ENCODE measurements at regions not wholly inside any gene's neighbourhood (a gene's known extent, or its start where the extent isn't known, plus 50 kb on each side); places are given as distances from the start of the nearest gene placed in this dataset.

- Mint-ChIP-seq H3K27ac (no peak overlapping the region), H3K27me3 (ENCODE audit: insufficient read depth) (no peaks in the 10 kb centered on the region), H3K4me1 (ENCODE audit: low read depth) (no peaks in the 10 kb centered on the region), H3K4me3 (no peak overlapping the region), H3K9me3 (peaks cover 39% of the 10 kb centered on the region), H3K36me3 (ENCODE audit: low read depth) (no peaks in the 10 kb centered on the region; the same call in 1 of the 2 replicates)
- DNase-seq: no peak
- TF ChIP-seq, protein P1, sequence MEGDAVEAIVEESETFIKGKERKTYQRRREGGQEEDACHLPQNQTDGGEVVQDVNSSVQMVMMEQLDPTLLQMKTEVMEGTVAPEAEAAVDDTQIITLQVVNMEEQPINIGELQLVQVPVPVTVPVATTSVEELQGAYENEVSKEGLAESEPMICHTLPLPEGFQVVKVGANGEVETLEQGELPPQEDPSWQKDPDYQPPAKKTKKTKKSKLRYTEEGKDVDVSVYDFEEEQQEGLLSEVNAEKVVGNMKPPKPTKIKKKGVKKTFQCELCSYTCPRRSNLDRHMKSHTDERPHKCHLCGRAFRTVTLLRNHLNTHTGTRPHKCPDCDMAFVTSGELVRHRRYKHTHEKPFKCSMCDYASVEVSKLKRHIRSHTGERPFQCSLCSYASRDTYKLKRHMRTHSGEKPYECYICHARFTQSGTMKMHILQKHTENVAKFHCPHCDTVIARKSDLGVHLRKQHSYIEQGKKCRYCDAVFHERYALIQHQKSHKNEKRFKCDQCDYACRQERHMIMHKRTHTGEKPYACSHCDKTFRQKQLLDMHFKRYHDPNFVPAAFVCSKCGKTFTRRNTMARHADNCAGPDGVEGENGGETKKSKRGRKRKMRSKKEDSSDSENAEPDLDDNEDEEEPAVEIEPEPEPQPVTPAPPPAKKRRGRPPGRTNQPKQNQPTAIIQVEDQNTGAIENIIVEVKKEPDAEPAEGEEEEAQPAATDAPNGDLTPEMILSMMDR (IDR thresholded peaks at IDR 0.05): no peak
Measured at GRCh38 chr16:62102588-62102987, 66.3 kb upstream of the CDH8 start.

- no peak for DNase-seq
- Mint-ChIP-seq H3K4me1 (ENCODE audit: low read depth) (no peaks in the 10 kb centered on the region), H3K27ac (no peak overlapping the region), H3K4me3 (no peak overlapping the region), H3K9me3 (peaks cover 40% of the 10 kb centered on the region), H3K27me3 (ENCODE audit: insufficient read depth) (no peaks in the 10 kb centered on the region), H3K36me3 (ENCODE audit: low read depth) (no peaks in the 10 kb centered on the region; the same call in 1 of the 2 replicates)
- TF ChIP-seq, protein P1 (IDR thresholded peaks at IDR 0.05): no peak
Measured at GRCh38 chr16:62100651-62101050, 64.4 kb upstream of the CDH8 start.

DNA sequence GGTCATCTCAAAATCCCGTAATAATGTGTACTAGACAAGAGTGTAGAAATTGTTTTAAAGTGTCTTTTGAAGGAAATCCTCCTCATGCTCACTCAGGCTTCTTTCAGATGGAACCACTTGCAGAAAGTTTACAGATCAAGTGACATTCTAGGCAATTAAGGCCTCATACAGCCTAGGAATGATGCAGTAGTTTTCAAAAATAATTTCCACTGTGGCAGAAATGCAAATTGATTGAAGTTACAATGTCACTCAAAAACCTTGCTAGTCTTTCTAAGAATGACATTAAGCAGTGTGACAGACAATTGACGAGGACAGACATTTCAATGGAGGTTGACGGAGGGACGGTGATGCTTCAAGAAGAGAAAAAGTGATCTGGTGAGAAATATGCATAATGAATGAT, 53.5 kb upstream of the CDH8 start:
- H3K36me3 Mint-ChIP-seq (ENCODE audit: low read depth): no peaks in the 10 kb centered on the region
- no peak overlapping the region for H3K4me3 Mint-ChIP-seq
- DNase-seq: no peak
- TF ChIP-seq, protein P1 (IDR thresholded peaks at IDR 0.05): no peak
- H3K4me1 Mint-ChIP-seq (ENCODE audit: low read depth): no peaks in the 10 kb centered on the region
- H3K27me3 Mint-ChIP-seq (ENCODE audit: insufficient read depth): no peaks in the 10 kb centered on the region
- no peak overlapping the region for H3K27ac Mint-ChIP-seq
- H3K9me3 Mint-ChIP-seq: peaks cover 29% of the 10 kb centered on the region

DNA sequence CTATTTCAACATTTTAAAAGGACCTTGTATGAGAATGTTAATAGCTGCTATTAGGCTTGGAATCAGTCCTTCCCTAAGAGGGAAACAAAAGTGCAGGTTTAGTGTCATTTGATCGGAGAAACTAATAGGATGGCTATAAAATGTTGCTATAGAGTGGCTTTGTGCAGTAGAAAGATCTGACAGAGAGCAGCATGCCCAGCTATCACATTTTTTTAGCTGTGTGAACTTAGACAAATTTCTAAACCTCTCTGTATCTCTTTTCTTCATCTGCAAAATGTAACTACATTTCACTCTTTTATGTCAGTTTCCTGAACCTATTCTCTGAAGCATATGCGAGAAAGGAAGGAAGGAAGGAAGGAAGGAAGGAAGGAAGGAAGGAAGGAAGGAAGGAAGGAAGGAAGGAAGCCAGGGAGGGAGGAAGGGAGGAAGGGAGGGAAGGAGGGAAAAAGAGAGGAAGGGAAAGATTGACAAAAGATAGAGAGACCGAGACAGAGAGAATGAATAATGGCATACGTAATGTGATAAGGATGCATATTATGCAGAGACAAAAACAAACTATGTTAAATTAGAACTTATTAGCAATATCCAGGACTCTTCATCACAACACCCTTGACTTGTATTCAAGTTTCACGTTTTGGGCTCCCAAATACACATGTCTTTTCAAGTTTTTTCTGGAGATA, 52.6 kb upstream of the CDH8 start:
- TF ChIP-seq, protein P1 (IDR thresholded peaks at IDR 0.05): no peak
- no peaks in the 10 kb centered on the region for H3K36me3 Mint-ChIP-seq (ENCODE audit: low read depth)
- H3K27ac Mint-ChIP-seq: no peak overlapping the region
- no peak overlapping the region for H3K4me3 Mint-ChIP-seq
- no peaks in the 10 kb centered on the region for H3K4me1 Mint-ChIP-seq (ENCODE audit: low read depth)
- no peak for DNase-seq
- peaks cover 29% of the 10 kb centered on the region for H3K9me3 Mint-ChIP-seq
- no peaks in the 10 kb centered on the region for H3K27me3 Mint-ChIP-seq (ENCODE audit: insufficient read depth)

Measured in HFFc6 (cell line).